GM10266 (cell line): ENCODE measurements at regions not wholly inside any gene's neighbourhood (a gene's known extent, or its start where the extent isn't known, plus 50 kb on each side); places are given as distances from the start of the nearest gene placed in this dataset.
"Not testable (repeated sequence)": the region's sequence is repeated elsewhere in the genome, so short reads cannot be mapped to it uniquely, and the experiment has no call there.

Source experiments
- DNase-seq: peaks from one replicate; pipeline ENCODE4 v3.0.0; 2012; ENCODE audit errors: extremely low spot score
- CTCF ChIP-seq: IDR thresholded peaks from 2 replicates; pipeline ENCODE4 v1.5.1; 2012; ENCODE audit warnings: mild to moderate bottlenecking, low read depth; ENCODE audit not compliant: control insufficient read depth, insufficient read depth; ENCODE audit errors: missing control alignments

GRCh38 chr5:36802187-36802586 is 74.4 kb upstream of the NIPBL start:
- no peak for DNase-seq
- no peak for TF ChIP-seq CTCF

GRCh38 chr5:36813249-36813648 is 63.3 kb upstream of the NIPBL start:
- DNase-seq: not testable (repeated sequence)

- DNase-seq: no peak
- TF ChIP-seq CTCF: no peak
Observed at GRCh38 chr5:36815871-36816270, 60.7 kb upstream of the NIPBL start.

- no peak for TF ChIP-seq CTCF
- DNase-seq: no peak
Observed at GRCh38 chr5:36820900-36821299, 55.7 kb upstream of the NIPBL start.

- no peak for TF ChIP-seq CTCF
- no peak for DNase-seq
Observed at GRCh38 chr5:36826694-36827093, 49.9 kb upstream of the NIPBL start.
